Heart left ventricle (tissue), 13 donors: ENCODE measurements at regions not wholly inside any gene's neighbourhood (a gene's known extent, or its start where the extent isn't known, plus 50 kb on each side); places are given as distances from the start of the nearest gene placed in this dataset.
"Not testable (repeated sequence)": the region's sequence is repeated elsewhere in the genome, so short reads cannot be mapped to it uniquely, and the experiment has no call there.

Experiments used
- CTCF ChIP-seq, 12 donors: fragments of 200-600 bp; sonication (generic) in 4 of 12; IDR thresholded peaks; one replicate each; pipeline versions ENCODE4 v1.5.0 to v1.8.0; 2018 to 2022; ENCODE audit warnings: antibody characterized with exemption in 12 of 12, mild to moderate bottlenecking in 5 of 12
- POLR2A ChIP-seq, 2 donors: fragments of 450-650 bp; IDR thresholded peaks; one replicate each; pipeline ENCODE4 v1.6.1; 2017; ENCODE audit warnings: antibody characterized with exemption in 2 of 2, mild to moderate bottlenecking in 2 of 2, moderate library complexity in 2 of 2
- donor health status: ischemic (EF 13 %, LVEDD 7.1; RV severe dilation, severe dysfunction).
- donor health status: DM: no; HTN: yes; CAD: no.
- donor health status: DM: no; HTN: no; CAD: no.
- donor health status: ischemic (EF 25% LVEDD 6.9; RV normal size, moderate dysfunction).
- donor health status: ischemic (EF 25% LVEDD 5.7; RV mildly dilated, moderate dysfunction).
- donor health status: ischemic (EF 35%, LVEDD 5.7; RV mildly dilated, moderate dysfunction).
- donor health status: nonischemic (EF 11% LVEDD 7.7; RV severe dilation, severe dysfunction).
- donor health status: DM: yes; HTN: yes; CAD: no.
- donor health status: PGD.
- donor health status: ischemic (EF 29% LVEDD 5.4; RV normal size, mild dysfunction).
- donor health status: nonischemic (EF 23%, LVEDD 6.1; RV moderate dilation, normal function).

DNA sequence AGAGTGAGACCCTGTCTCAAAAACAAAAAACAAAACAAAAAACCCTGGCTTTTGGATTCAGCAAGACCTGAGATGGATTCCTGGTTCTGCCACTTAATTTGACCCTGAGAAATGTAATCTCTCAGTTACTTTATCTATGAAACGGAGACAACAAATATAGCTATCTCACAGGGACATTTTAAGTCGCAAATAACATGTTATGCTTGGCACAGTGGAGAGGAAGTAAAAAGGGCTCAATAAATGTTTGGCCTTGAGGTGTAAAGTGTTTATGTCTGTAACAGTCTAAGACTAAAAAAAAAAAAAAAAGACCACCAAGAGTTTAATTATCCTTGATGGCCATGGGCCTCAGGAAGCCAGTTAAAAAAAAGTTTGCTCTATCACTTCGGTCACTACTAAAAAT lies 116.0 kb upstream of the VOPP1 start:
- TF ChIP-seq CTCF, POLR2A (IDR thresholded peaks at IDR 0.05): not testable (repeated sequence)
